ENCODE measurements at regions not wholly inside any gene's neighbourhood (a gene's known extent, or its start where the extent isn't known, plus 50 kb on each side); places are given as distances from the start of the nearest gene placed in this dataset.
A peak's percentile ranks its signal among the peaks of the same experiment; 100 is the strongest.

- POLR2A ChIA-PET = no interaction called here
- DNase-seq (ENCODE audit: low read depth) = no peak
- Histone ChIP-seq H3K27me3 (ENCODE audit: control insufficient read depth, insufficient read depth, low read length) (no peaks in the 10 kb centered on the region), H3K4me3 (ENCODE audit: low read depth, low read length) (no peak overlapping the region), H3K36me3 (ENCODE audit: control insufficient read depth, insufficient read depth, low read length) (no peaks in the 10 kb centered on the region)
- no peak for TF ChIP-seq CTCF (IDR thresholded peaks at IDR 0.05; ENCODE audit: insufficient read depth, low read depth, low read length)
- CTCF ChIA-PET = no interaction called here
Measured at GRCh38 chr9:118784033-118784432, 585.2 kb downstream of the BRINP1 start.

- TF ChIP-seq CTCF (IDR thresholded peaks at IDR 0.05; ENCODE audit: insufficient read depth, low read depth, low read length) = no peak
- Histone ChIP-seq H3K4me3 (ENCODE audit: low read depth, low read length) (no peak overlapping the region), H3K36me3 (ENCODE audit: control insufficient read depth, insufficient read depth, low read length) (no peaks in the 10 kb centered on the region), H3K27me3 (ENCODE audit: control insufficient read depth, insufficient read depth, low read length) (no peaks in the 10 kb centered on the region)
- POLR2A ChIA-PET = no interaction called here
- CTCF ChIA-PET = no interaction called here
- no peak for DNase-seq (ENCODE audit: low read depth)
Measured at GRCh38 chr9:118785456-118785855, 583.8 kb downstream of the BRINP1 start.

- POLR2A ChIA-PET = no interaction called here
- Histone ChIP-seq H3K27me3 (ENCODE audit: control insufficient read depth, insufficient read depth, low read length) (no peaks in the 10 kb centered on the region), H3K36me3 (ENCODE audit: control insufficient read depth, insufficient read depth, low read length) (no peaks in the 10 kb centered on the region), H3K4me3 (ENCODE audit: low read depth, low read length) (no peak overlapping the region)
- CTCF ChIA-PET = interaction anchor here (1.9 kb wide), 1 partner anchor 10 kb away, joined by 4 read pairs; no protein-coding TSS in a partner anchor
- no peak for TF ChIP-seq CTCF (IDR thresholded peaks at IDR 0.05; ENCODE audit: insufficient read depth, low read depth, low read length)
- no peak for DNase-seq (ENCODE audit: low read depth)
Measured at GRCh38 chr9:118786877-118787276, 582.4 kb downstream of the BRINP1 start.

- CTCF ChIA-PET = no interaction called here
- H3K36me3 ChIP-seq (ENCODE audit: control insufficient read depth, insufficient read depth, low read length) = no peaks in the 10 kb centered on the region
- H3K27me3 ChIP-seq (ENCODE audit: control insufficient read depth, insufficient read depth, low read length) = no peaks in the 10 kb centered on the region
Measured at GRCh38 chr9:118809160-118809625, 560.0 kb downstream of the BRINP1 start.

GRCh38 chr9:118829334-118829733, 539.9 kb downstream of the BRINP1 start:
- ChIA-PET POLR2A (no interaction called here), CTCF (interaction anchor here (1.3 kb wide), 1 partner anchor 458 kb away, joined by 3 read pairs; no protein-coding TSS in a partner anchor)
- no peaks in the 10 kb centered on the region for H3K27me3 ChIP-seq (ENCODE audit: control insufficient read depth, insufficient read depth, low read length)
- H3K36me3 ChIP-seq (ENCODE audit: control insufficient read depth, insufficient read depth, low read length) = no peaks in the 10 kb centered on the region
- no peak overlapping the region for H3K4me3 ChIP-seq (ENCODE audit: low read depth, low read length)
- TF ChIP-seq CTCF (IDR thresholded peaks at IDR 0.05; ENCODE audit: insufficient read depth, low read depth, low read length) = peak; percentile 29
- DNase-seq (ENCODE audit: low read depth) = no peak

More at GRCh38 chr9:118809160-118809625, 560.0 kb downstream of the BRINP1 start:
- DNase-seq (ENCODE audit: low read depth) = no peak
- TF ChIP-seq CTCF (IDR thresholded peaks at IDR 0.05; ENCODE audit: insufficient read depth, low read depth, low read length) = no peak
- no peak overlapping the region for H3K4me3 ChIP-seq (ENCODE audit: low read depth, low read length)
- POLR2A ChIA-PET = no interaction called here

Measured in BJ (cell line).